Lung microvascular endothelial cell (primary cell): ENCODE measurements at regions not wholly inside any gene's neighbourhood (a gene's known extent, or its start where the extent isn't known, plus 50 kb on each side); places are given as distances from the start of the nearest gene placed in this dataset.
"Not testable (repeated sequence)": the region's sequence is repeated elsewhere in the genome, so short reads cannot be mapped to it uniquely, and the experiment has no call there.

Source experiments
- DNase-seq, 2 donors: peaks; one replicate each; pipeline versions ENCODE4 v3.0.0 to v3.0.0-alpha.2; 2010; ENCODE audit warnings: low read depth in 2 of 2

GRCh38 chr18:73684647-73685046, 463.0 kb downstream of the FBXO15 start:
- peak in 1 of 2 donors; percentile 38 for DNase-seq

GRCh38 chr18:73683409-73684238, 464.0 kb downstream of the FBXO15 start:
- DNase-seq, result no peak

GRCh38 chr18:73681912-73682311, 465.7 kb downstream of the FBXO15 start:
- DNase-seq, result no peak

GRCh38 chr18:73681398-73681797, 466.2 kb downstream of the FBXO15 start:
- DNase-seq, result no peak

GRCh38 chr18:73679941-73680712, 467.5 kb downstream of the FBXO15 start:
- DNase-seq, result no peak

- DNase-seq, result peak; percentile 33 to 37
Observed at GRCh38 chr18:73677450-73677849, 470.2 kb downstream of the FBXO15 start.

- DNase-seq, result no peak
Observed at GRCh38 chr18:73674125-73674865, 473.3 kb downstream of the FBXO15 start.

- DNase-seq, result not testable (repeated sequence)
Observed at GRCh38 chr18:73671480-73671879, 476.2 kb downstream of the FBXO15 start.

GRCh38 chr18:73670524-73670923, 477.1 kb downstream of the FBXO15 start:
- DNase-seq, result no peak

- DNase-seq, result no peak
Observed at GRCh38 chr18:73670039-73670438, 477.6 kb downstream of the FBXO15 start.

GRCh38 chr18:73669297-73669696, 478.3 kb downstream of the FBXO15 start:
- peak; percentile 47 to 64 for DNase-seq

- no peak for DNase-seq
Observed at GRCh38 chr18:73668051-73668450, 479.6 kb downstream of the FBXO15 start.

- no peak for DNase-seq
Observed at GRCh38 chr18:73666772-73667171, 480.9 kb downstream of the FBXO15 start.

GRCh38 chr18:73664896-73665295, 482.7 kb downstream of the FBXO15 start:
- DNase-seq, result no peak

- no peak for DNase-seq
Observed at GRCh38 chr18:73663581-73663980, 484.1 kb downstream of the FBXO15 start.

- DNase-seq, result no peak
Observed at GRCh38 chr18:73662421-73662820, 485.2 kb downstream of the FBXO15 start.

- peak; percentile 53 to 68 for DNase-seq
Observed at GRCh38 chr18:73660931-73661856, 486.4 kb downstream of the FBXO15 start.

GRCh38 chr18:73656691-73657090, 490.9 kb downstream of the FBXO15 start:
- DNase-seq, result no peak

GRCh38 chr18:73653827-73654226, 493.8 kb downstream of the FBXO15 start:
- DNase-seq, result no peak

- DNase-seq, result no peak
Observed at GRCh38 chr18:73653251-73653650, 494.4 kb downstream of the FBXO15 start.

GRCh38 chr18:73647391-73647790, 500.2 kb downstream of the FBXO15 start:
- peak in 1 of 2 donors; percentile 17 for DNase-seq
